HFF-Myc (cell line): ENCODE measurements at regions not wholly inside any gene's neighbourhood (a gene's known extent, or its start where the extent isn't known, plus 50 kb on each side); places are given as distances from the start of the nearest gene placed in this dataset.

Experiments used
- DNase-seq: peaks from one replicate; pipeline ENCODE4 v3.0.0-alpha.2; 2011; ENCODE audit warnings: low read depth; ENCODE audit errors: extremely low read depth
- H3K4me3 ChIP-seq: replicated peaks from 2 replicates; pipeline ENCODE4 v1.5.1; 2011; ENCODE audit warnings: low read depth, mild to moderate bottlenecking, control low read depth, low read length
- TF ChIP-seq, protein P1 (sequence below): IDR thresholded peaks from 2 replicates; pipeline ENCODE4 v1.5.1; 2012; ENCODE audit warnings: mild to moderate bottlenecking, low read depth, low read length, control low read depth; ENCODE audit errors: missing control alignments

- TF ChIP-seq, protein P1, sequence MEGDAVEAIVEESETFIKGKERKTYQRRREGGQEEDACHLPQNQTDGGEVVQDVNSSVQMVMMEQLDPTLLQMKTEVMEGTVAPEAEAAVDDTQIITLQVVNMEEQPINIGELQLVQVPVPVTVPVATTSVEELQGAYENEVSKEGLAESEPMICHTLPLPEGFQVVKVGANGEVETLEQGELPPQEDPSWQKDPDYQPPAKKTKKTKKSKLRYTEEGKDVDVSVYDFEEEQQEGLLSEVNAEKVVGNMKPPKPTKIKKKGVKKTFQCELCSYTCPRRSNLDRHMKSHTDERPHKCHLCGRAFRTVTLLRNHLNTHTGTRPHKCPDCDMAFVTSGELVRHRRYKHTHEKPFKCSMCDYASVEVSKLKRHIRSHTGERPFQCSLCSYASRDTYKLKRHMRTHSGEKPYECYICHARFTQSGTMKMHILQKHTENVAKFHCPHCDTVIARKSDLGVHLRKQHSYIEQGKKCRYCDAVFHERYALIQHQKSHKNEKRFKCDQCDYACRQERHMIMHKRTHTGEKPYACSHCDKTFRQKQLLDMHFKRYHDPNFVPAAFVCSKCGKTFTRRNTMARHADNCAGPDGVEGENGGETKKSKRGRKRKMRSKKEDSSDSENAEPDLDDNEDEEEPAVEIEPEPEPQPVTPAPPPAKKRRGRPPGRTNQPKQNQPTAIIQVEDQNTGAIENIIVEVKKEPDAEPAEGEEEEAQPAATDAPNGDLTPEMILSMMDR: no peak
- H3K4me3 ChIP-seq: no peak overlapping the region
- no peak for DNase-seq
Measured at GRCh38 chr4:126291886-126292285, 977.1 kb downstream of the FAT4 start.

DNA sequence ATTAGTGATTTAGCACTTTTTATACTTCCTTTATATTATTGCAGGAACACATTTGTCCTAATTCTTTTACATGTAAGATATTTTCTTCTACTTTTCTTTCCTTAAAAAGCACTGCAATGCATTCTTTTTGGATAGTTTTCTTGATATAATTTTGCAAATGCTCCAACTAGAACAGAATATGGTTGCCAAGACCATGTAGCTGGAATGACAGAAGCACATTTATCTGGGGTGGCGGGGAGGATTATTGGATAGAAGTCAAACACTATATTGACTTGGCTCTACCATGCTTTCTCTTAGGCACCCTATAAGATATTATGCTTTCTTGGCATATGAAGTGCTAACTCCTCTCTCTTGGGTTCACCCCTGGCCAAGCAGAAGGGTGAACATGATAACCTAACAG lies 983.5 kb downstream of the FAT4 start:
- DNase-seq: no peak
- H3K4me3 ChIP-seq: no peak overlapping the region
- TF ChIP-seq, protein P1: no peak

DNA sequence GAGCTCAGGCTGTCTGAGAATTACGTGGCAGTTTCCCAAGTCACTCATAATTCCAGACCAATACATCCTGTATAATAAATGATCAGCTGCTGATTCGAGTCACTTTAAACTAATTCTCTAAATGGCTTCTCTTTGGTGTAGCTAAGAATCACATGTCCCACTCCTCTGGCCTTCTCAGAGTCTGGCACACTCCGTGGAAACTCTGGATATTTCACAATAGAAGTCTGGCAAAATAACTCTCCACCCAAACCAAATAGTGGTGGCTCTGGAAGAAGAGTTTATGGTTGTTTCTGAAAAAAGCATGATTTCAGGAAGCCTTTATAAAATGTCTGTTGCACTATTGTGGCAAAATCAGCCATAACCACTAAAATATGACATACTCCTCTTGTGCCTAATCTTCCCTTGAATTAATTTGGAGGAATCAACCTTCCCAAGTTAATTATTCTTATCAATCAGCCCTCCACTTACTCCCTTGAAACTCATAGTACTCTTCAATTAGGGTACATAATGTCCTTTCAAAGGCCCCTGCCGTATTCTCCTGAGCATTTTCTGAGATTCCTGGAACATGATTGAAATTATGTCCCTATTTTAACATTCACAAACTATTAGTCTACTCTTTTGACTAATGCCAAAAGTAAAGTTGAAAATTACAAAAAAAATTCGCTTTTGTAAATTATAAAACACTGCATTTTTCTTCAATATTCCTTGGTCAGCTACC lies 991.6 kb downstream of the FAT4 start:
- no peak overlapping the region for H3K4me3 ChIP-seq
- no peak for DNase-seq
- TF ChIP-seq, protein P1: no peak

GRCh38 chr4:126318376-126318775 lies 1003.6 kb downstream of the FAT4 start:
- TF ChIP-seq, protein P1: no peak
- no peak for DNase-seq
- H3K4me3 ChIP-seq: no peak overlapping the region

- H3K4me3 ChIP-seq: no peak overlapping the region
- TF ChIP-seq, protein P1: no peak
- no peak for DNase-seq
Measured at GRCh38 chr4:126328914-126329313, 1014.2 kb downstream of the FAT4 start.

DNA sequence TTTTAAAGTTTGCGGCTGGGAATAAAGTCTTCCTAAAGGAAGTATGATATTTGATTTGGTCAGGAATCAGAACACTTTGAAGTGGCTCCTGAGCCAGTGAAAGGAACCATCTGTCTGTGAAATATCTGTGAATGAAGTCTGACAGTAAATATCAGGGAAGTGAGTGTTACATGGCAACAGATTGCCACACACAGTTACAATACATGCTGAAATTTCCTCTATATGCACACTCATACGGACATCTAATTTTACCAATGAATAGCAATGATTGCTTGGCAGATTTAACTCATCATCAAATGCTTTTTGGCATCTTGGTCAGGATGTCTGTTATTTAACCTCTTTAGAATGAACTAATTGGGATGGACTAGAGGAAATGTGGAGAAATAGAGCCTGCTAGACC lies 1023.8 kb downstream of the FAT4 start:
- TF ChIP-seq, protein P1: no peak
- H3K4me3 ChIP-seq: no peak overlapping the region
- DNase-seq: no peak

DNA sequence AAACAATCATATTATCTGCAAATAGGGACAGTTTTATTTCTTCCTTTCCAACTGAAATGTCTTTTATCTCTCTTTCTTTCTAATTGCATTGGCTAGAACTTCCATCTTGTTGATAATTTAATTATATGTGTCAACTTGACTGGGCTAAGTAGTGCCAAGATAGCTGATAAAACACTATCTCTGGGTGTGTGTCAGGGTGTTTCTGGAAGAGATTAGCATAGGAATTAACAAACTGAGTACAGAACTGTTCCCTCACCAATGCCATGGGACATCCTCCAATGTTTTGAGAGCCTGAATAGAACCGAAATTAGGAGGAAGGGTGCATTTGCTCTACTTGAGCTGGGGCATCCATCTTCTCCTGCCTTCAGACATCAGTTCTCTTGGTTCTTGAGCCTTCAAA lies 1027.2 kb downstream of the FAT4 start:
- no peak overlapping the region for H3K4me3 ChIP-seq
- DNase-seq: no peak
- TF ChIP-seq, protein P1: no peak
